ENCODE measurements at regions not wholly inside any gene's neighbourhood (a gene's known extent, or its start where the extent isn't known, plus 50 kb on each side); places are given as distances from the start of the nearest gene placed in this dataset.

- Histone ChIP-seq H3K36me3 (no peaks in the 10 kb centered on the region), H3K9me3 (no peaks in the 10 kb centered on the region), H3K4me3 (no peak overlapping the region), H3K4me1 (ENCODE audit: insufficient read depth) (peaks cover 7% of the 10 kb centered on the region), H3K27ac (no peak overlapping the region), H3K27me3 (no peaks in the 10 kb centered on the region)
- no peak for TF ChIP-seq CTCF (IDR thresholded peaks at IDR 0.05)
- TF ChIP-seq POLR2A (IDR thresholded peaks at IDR 0.05) = no peak
- no peak for TF ChIP-seq EP300 (IDR thresholded peaks at IDR 0.05)
- WGBS, 3 donors = 92 to 95% (median 94%) methylated on average over 5 of the region's 5 CpGs
- no peak for DNase-seq
- intact Hi-C loops (cut with DNase I) = no loop called here
Measured at GRCh38 chr1:59045636-59046035, 251.3 kb upstream of the FGGY start.

DNA sequence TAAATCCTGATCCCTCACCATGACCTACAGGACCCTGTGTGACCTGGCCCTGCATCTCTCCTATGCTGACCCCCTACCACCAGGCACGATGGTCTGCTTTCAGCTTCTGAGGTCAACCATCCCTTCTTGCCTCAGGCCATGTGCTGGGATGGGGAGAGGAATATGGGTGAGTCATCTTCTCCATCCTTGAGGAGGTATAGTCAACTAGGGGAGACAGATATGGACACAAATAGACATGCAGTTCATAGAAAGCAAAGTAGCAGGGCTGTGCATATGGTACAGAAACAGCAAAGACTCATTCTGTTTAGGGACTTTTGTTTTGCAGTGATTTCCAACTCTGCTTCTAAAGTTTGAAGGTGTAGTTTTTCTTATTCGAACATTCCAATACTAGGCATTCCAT lies 250.8 kb upstream of the FGGY start:
- Histone ChIP-seq H3K27ac (no peak overlapping the region), H3K4me1 (ENCODE audit: insufficient read depth) (peaks cover 7% of the 10 kb centered on the region), H3K4me3 (no peak overlapping the region), H3K27me3 (no peaks in the 10 kb centered on the region), H3K9me3 (no peaks in the 10 kb centered on the region), H3K36me3 (no peaks in the 10 kb centered on the region)
- WGBS, 3 donors = 78 to 82% (median 80%) methylated on average over 2 of the region's 2 CpGs
- no peak for TF ChIP-seq CTCF (IDR thresholded peaks at IDR 0.05)
- DNase-seq = no peak
- intact Hi-C loops (cut with DNase I) = no loop called here

DNA sequence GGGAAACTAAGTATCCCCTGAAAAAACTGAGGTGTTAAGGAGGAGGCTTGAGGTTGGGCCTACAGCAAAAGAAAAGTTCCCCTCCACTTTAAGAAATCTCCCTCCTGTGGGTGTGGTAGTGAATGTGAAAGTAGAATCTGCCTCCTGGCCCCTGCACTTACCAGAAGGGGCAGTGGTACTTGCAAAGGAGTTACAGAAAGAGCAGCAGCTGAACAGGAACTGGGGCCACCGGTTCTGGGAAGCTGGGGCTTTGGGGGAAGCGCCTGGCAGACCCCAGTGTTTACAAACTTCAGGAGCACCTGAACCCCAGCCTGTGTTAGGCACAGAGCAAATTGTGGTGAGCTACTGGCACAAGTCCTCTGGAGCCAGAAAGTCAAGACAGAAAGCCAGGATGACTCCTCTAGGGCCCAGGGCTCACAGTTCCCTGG lies 250.2 kb upstream of the FGGY start:
- Histone ChIP-seq H3K27ac (no peak overlapping the region), H3K36me3 (no peaks in the 10 kb centered on the region), H3K4me3 (no peak overlapping the region), H3K27me3 (no peaks in the 10 kb centered on the region), H3K4me1 (ENCODE audit: insufficient read depth) (peaks cover 6% of the 10 kb centered on the region), H3K9me3 (no peaks in the 10 kb centered on the region)
- no peak for DNase-seq
- TF ChIP-seq POLR2A (IDR thresholded peaks at IDR 0.05) (no peak), CTCF (IDR thresholded peaks at IDR 0.05) (no peak), EP300 (IDR thresholded peaks at IDR 0.05) (no peak)
- 37 to 63% (median 54%) methylated on average over 2 of the region's 2 CpGs for WGBS, 3 donors
- intact Hi-C loops (cut with DNase I) = no loop called here

- WGBS, 3 donors = 72 to 75% (median 72%) methylated on average over 4 of the region's 4 CpGs
- Histone ChIP-seq H3K4me1 (ENCODE audit: insufficient read depth) (no peaks in the 10 kb centered on the region), H3K27ac (no peak overlapping the region), H3K9me3 (no peaks in the 10 kb centered on the region), H3K27me3 (no peaks in the 10 kb centered on the region), H3K4me3 (no peak overlapping the region), H3K36me3 (no peaks in the 10 kb centered on the region)
- no peak for DNase-seq
- intact Hi-C loops (cut with DNase I) = no loop called here
- TF ChIP-seq CTCF (IDR thresholded peaks at IDR 0.05) = no peak
- no peak for TF ChIP-seq EP300 (IDR thresholded peaks at IDR 0.05)
- TF ChIP-seq POLR2A (IDR thresholded peaks at IDR 0.05) = no peak
Measured at GRCh38 chr1:59051007-59051406, 245.9 kb upstream of the FGGY start.

GRCh38 chr1:59052166-59052590 lies 244.7 kb upstream of the FGGY start:
- Histone ChIP-seq H3K4me1 (ENCODE audit: insufficient read depth) (peaks cover 6% of the 10 kb centered on the region), H3K4me3 (no peak overlapping the region), H3K36me3 (no peaks in the 10 kb centered on the region), H3K27me3 (no peaks in the 10 kb centered on the region), H3K9me3 (no peaks in the 10 kb centered on the region), H3K27ac (no peak overlapping the region)
- TF ChIP-seq POLR2A (IDR thresholded peaks at IDR 0.05) (no peak), EP300 (IDR thresholded peaks at IDR 0.05) (no peak), CTCF (IDR thresholded peaks at IDR 0.05) (no peak)
- WGBS, 3 donors = 59 to 67% (median 60%) methylated on average over 5 of the region's 5 CpGs
- DNase-seq = no peak
- intact Hi-C loops (cut with DNase I) = no loop called here

All from ovary (tissue), 7 donors.